ENCODE measurements at regions not wholly inside any gene's neighbourhood (a gene's known extent, or its start where the extent isn't known, plus 50 kb on each side); places are given as distances from the start of the nearest gene placed in this dataset.
A peak's percentile ranks its signal among the peaks of the same experiment; 100 is the strongest.

- no peak for DNase-seq
Measured at GRCh38 chr4:128501239-128501638, 213.6 kb upstream of the PGRMC2 start.

GRCh38 chr4:128488055-128488705 lies 200.6 kb upstream of the PGRMC2 start:
- no peak for DNase-seq

- DNase-seq: no peak
Measured at GRCh38 chr4:128484896-128485295, 197.3 kb upstream of the PGRMC2 start.

- DNase-seq: no peak
Measured at GRCh38 chr4:128483816-128484215, 196.2 kb upstream of the PGRMC2 start.

GRCh38 chr4:128483041-128483440 lies 195.4 kb upstream of the PGRMC2 start:
- DNase-seq: no peak

GRCh38 chr4:128481752-128482480 lies 194.3 kb upstream of the PGRMC2 start:
- no peak for DNase-seq

- no peak for DNase-seq
Measured at GRCh38 chr4:128480945-128481344, 193.3 kb upstream of the PGRMC2 start.

GRCh38 chr4:128477540-128477939 lies 189.9 kb upstream of the PGRMC2 start:
- DNase-seq: no peak

GRCh38 chr4:128475597-128475996 lies 188.0 kb upstream of the PGRMC2 start:
- no peak for DNase-seq

GRCh38 chr4:128471576-128471975 lies 184.0 kb upstream of the PGRMC2 start:
- no peak for DNase-seq

GRCh38 chr4:128470492-128471053 lies 183.0 kb upstream of the PGRMC2 start:
- no peak for DNase-seq

GRCh38 chr4:128468123-128468989 lies 180.7 kb upstream of the PGRMC2 start:
- DNase-seq: peak in 27 of 56 donors; percentile 2 to 69 (median 15)

GRCh38 chr4:128465523-128465922 lies 177.9 kb upstream of the PGRMC2 start:
- no peak for DNase-seq

- no peak for DNase-seq
Measured at GRCh38 chr4:128463006-128463405, 175.4 kb upstream of the PGRMC2 start.

GRCh38 chr4:128462103-128462783 lies 174.6 kb upstream of the PGRMC2 start:
- DNase-seq: no peak

GRCh38 chr4:128461291-128462102 lies 173.9 kb upstream of the PGRMC2 start:
- DNase-seq: peak in 4 of 56 donors; percentile 10 to 21 (median 12)

GRCh38 chr4:128459547-128459946 lies 171.9 kb upstream of the PGRMC2 start:
- DNase-seq: no peak

GRCh38 chr4:128458816-128459215 lies 171.2 kb upstream of the PGRMC2 start:
- DNase-seq: no peak

GRCh38 chr4:128457726-128458125 lies 170.1 kb upstream of the PGRMC2 start:
- no peak for DNase-seq

- DNase-seq: no peak
Measured at GRCh38 chr4:128456171-128456570, 168.6 kb upstream of the PGRMC2 start.
